Endothelial cell of umbilical vein (primary cell): ENCODE measurements at regions not wholly inside any gene's neighbourhood (a gene's known extent, or its start where the extent isn't known, plus 50 kb on each side); places are given as distances from the start of the nearest gene placed in this dataset.

Source experiments
- BruUV-seq: library from RNA; stranded (reverse); fragments of 400-500 nt; replicated peaks from 2 replicates; lab custom pipeline; 2021; lab: Mats Ljungman, UMichigan
- CTCF ChIA-PET: fragments of 300-600, 350-600 bp; sonication (Branson Sonifier 250); formaldehyde crosslinking; loops from one replicate; lab custom pipeline; 2021; ENCODE audit warnings: antibody characterized with exemption, inconsistent platforms; lab: Charles Lee
- POLR2A ChIA-PET: fragments of 300-600, 350-600 bp; sonication (Branson Sonifier 250); formaldehyde crosslinking; loops from one replicate; lab custom pipeline; 2021; ENCODE audit warnings: antibody characterized with exemption, inconsistent platforms; lab: Charles Lee
- DNase-seq: peaks from one replicate; pipeline ENCODE4 v3.0.0-alpha.2; 2011; ENCODE audit warnings: low read depth, low spot score
- FAIRE-seq: peaks from 2 replicates; lab custom pipeline; 2011; peaks lifted over from hg19 to GRCh38; lab: Jason Lieb, UNC
- H2AFZ ChIP-seq: 2 replicates; pipeline ENCODE4 v1.6.0; 2012; ENCODE audit warnings: low read depth, low read length, control low read depth, inconsistent platforms
- H3K27ac ChIP-seq: 2 replicates; pipeline ENCODE4 v1.5.1; 2011; ENCODE audit warnings: low read depth, mild to moderate bottlenecking, control low read depth, low read length, moderate library complexity; ENCODE audit not compliant: insufficient read depth
- H3K27me3 ChIP-seq, 2 experiments: 2 replicates each; pipeline versions ENCODE4 v1.6.0 to v1.6.1; 2011; ENCODE audit warnings: low read length in 2 of 2, mixed read lengths in 1 of 2; ENCODE audit not compliant: control insufficient read depth in 2 of 2, insufficient read depth in 2 of 2
- H3K36me3 ChIP-seq, 2 experiments: 2 replicates in 1 of 2; 3 replicates in 1 of 2; pipeline ENCODE4 v1.5.1; 2011; ENCODE audit warnings: low read length in 2 of 2, mild to moderate bottlenecking in 1 of 2, moderate library complexity in 1 of 2; ENCODE audit not compliant: control insufficient read depth in 2 of 2, insufficient read depth in 2 of 2; ENCODE audit errors: extremely low read depth in 1 of 2
- H3K4me1 ChIP-seq: 3 replicates; pipeline ENCODE4 v1.5.1; 2011; ENCODE audit warnings: mild to moderate bottlenecking, low read length; ENCODE audit not compliant: control insufficient read depth, insufficient read depth; ENCODE audit errors: extremely low read depth
- H3K4me2 ChIP-seq: 2 replicates; pipeline ENCODE4 v1.6.1; 2011; ENCODE audit warnings: low read length, control low read depth, mixed read lengths; ENCODE audit not compliant: insufficient read depth
- H3K4me3 ChIP-seq, 3 experiments: fragments of 200-600 bp in 1 of 3; sonication (generic), shearing (Covaris generic) in 1 of 3; replicated peaks in 1 of 3; 2 replicates each; pipeline ENCODE4 v1.5.1; 2011 to 2016; ENCODE audit warnings: control low read depth in 3 of 3, low read length in 3 of 3, mild to moderate bottlenecking in 2 of 3, inconsistent platforms in 1 of 3, low read depth in 1 of 3, moderate library complexity in 1 of 3; ENCODE audit not compliant: insufficient read depth in 1 of 3
- H3K79me2 ChIP-seq: 2 replicates; pipeline ENCODE4 v1.6.0; 2012; ENCODE audit warnings: low read length, inconsistent platforms; ENCODE audit not compliant: control insufficient read depth, insufficient read depth
- H3K9ac ChIP-seq: replicated peaks from 2 replicates; pipeline ENCODE3; 2011; ENCODE audit warnings: low read length, control low read depth; ENCODE audit not compliant: insufficient read depth; ENCODE audit errors: extremely low read depth
- H3K9me1 ChIP-seq: replicated peaks from 3 replicates; pipeline ENCODE4 v1.6.0; 2011; ENCODE audit warnings: mild to moderate bottlenecking, low read length; ENCODE audit not compliant: control insufficient read depth, insufficient read depth; ENCODE audit errors: extremely low read depth
- H3K9me3 ChIP-seq: replicated peaks from 2 replicates; pipeline ENCODE4 v1.5.1; 2012; ENCODE audit warnings: low read length, inconsistent platforms; ENCODE audit not compliant: control insufficient read depth, insufficient read depth
- H4K20me1 ChIP-seq: replicated peaks from 2 replicates; pipeline ENCODE3; 2011; ENCODE audit warnings: mild to moderate bottlenecking, low read length; ENCODE audit not compliant: control insufficient read depth, insufficient read depth; ENCODE audit errors: extremely low read depth
- EZH2 ChIP-seq: IDR thresholded peaks from 2 replicates; pipeline ENCODE4 v1.6.1; 2012; ENCODE audit warnings: borderline replicate concordance, low read depth, mild to moderate bottlenecking, moderate library complexity, low read length, inconsistent platforms; ENCODE audit not compliant: severe bottlenecking
- FOS ChIP-seq: IDR thresholded peaks from 2 replicates; pipeline ENCODE4 v1.6.1; 2011; ENCODE audit warnings: mild to moderate bottlenecking, low read length, moderate library complexity, borderline replicate concordance; ENCODE audit not compliant: insufficient read depth
- GATA2 ChIP-seq: IDR thresholded peaks from 2 replicates; pipeline ENCODE4 v1.7.0; 2011; ENCODE audit warnings: low read depth, mild to moderate bottlenecking, moderate library complexity, mixed read lengths, low read length; ENCODE audit not compliant: insufficient read length, insufficient read depth
- JUN ChIP-seq: IDR thresholded peaks from 2 replicates; pipeline ENCODE4 v1.6.1; 2011; ENCODE audit warnings: borderline replicate concordance, low read depth; ENCODE audit not compliant: insufficient read length, insufficient read depth
- MYC ChIP-seq: IDR thresholded peaks from one replicate; pipeline ENCODE4 v1.6.1; 2011; ENCODE audit warnings: mild to moderate bottlenecking, low read depth, low read length
- POLR2A ChIP-seq: IDR thresholded peaks from 2 replicates; pipeline ENCODE4 v1.6.1; 2012; ENCODE audit warnings: low read depth, mild to moderate bottlenecking, control low read depth, low read length
- POLR2AphosphoS5 ChIP-seq: IDR thresholded peaks from 2 replicates; pipeline ENCODE4 v1.6.1; 2012; ENCODE audit warnings: low read depth, mild to moderate bottlenecking, control low read depth, low read length, moderate library complexity; ENCODE audit not compliant: insufficient read depth
- dilution Hi-C: fragments of 300-500 bp; cut with MboI; formaldehyde crosslinking; loops from one replicate; pipeline ENCODE4 v1.15.0; 2019; ENCODE audit warnings: low sequenced_read_pairs; ENCODE audit not compliant: extremely low pct_ligation_motif_present
- intact Hi-C: fragments of 100-400 bp; cut with micrococcal nuclease; formaldehyde crosslinking; loops from one replicate; pipeline ENCODE4 v1.10.0; 2022
- TF ChIP-seq, protein P1 (sequence below), 2 donors: IDR thresholded peaks; 1 replicate in 1 of 2; 2 replicates in 1 of 2; pipeline ENCODE4 v1.5.1; 2011; ENCODE audit warnings: low read length in 2 of 2, mild to moderate bottlenecking in 2 of 2, moderate library complexity in 2 of 2, control low read depth in 1 of 2, inconsistent platforms in 1 of 2, low read depth in 1 of 2; ENCODE audit not compliant: insufficient read depth in 1 of 2; ENCODE audit errors: extremely low read depth in 1 of 2
- TF ChIP-seq, protein P2 (sequence below): IDR thresholded peaks from 2 replicates; pipeline ENCODE4 v1.6.1; 2011; ENCODE audit not compliant: insufficient read depth, insufficient read length

- BruUV-seq, result no TSS peak
- no peak overlapping the region for H3K4me2 ChIP-seq
- no peak for TF ChIP-seq POLR2AphosphoS5
- no peak for TF ChIP-seq FOS
- no peak for TF ChIP-seq MYC
- no peaks in the 10 kb centered on the region for H3K79me2 ChIP-seq
- ChIA-PET CTCF (no interaction called here), POLR2A (no interaction called here)
- FAIRE-seq (no peak), DNase-seq (no peak)
- no peaks in the 10 kb centered on the region for H4K20me1 ChIP-seq
- dilution Hi-C loops (no loop called here), intact Hi-C loops (no loop called here)
- no peaks in the 10 kb centered on the region for H3K9me1 ChIP-seq
- no peaks in the 10 kb centered on the region for H3K27me3 ChIP-seq
- H3K9ac ChIP-seq, result no peak overlapping the region
- H2AFZ ChIP-seq, result no peak overlapping the region
- H3K9me3 ChIP-seq, result no peaks in the 10 kb centered on the region
- no peak overlapping the region for H3K4me3 ChIP-seq
- no peaks in the 10 kb centered on the region for H3K4me1 ChIP-seq
- H3K27ac ChIP-seq, result no peak overlapping the region
- no peaks in the 10 kb centered on the region for H3K36me3 ChIP-seq
Measured at GRCh38 chr16:66099306-66099705, 267.2 kb upstream of the CDH5 start.

DNA sequence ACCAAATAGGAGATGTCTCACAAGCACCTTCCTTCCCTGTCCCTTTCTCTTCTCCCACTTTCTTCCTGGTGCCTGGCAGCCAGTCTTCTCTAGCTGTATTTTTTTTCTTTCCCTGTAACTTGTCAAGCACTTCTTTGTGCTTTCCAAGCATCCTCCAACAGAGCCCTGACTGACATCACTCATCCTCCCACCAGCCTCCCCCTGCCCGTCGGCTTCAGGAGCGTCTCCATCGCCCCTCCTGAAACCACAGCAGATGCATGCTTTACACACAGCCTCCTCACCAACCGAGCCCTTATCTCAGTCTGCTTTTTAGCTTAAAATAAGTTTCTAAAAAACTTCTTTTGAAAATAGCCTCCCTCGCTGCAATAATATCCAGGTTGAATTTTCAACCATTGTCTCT lies 268.7 kb upstream of the CDH5 start:
- Histone ChIP-seq H4K20me1 (no peaks in the 10 kb centered on the region), H2AFZ (no peak overlapping the region), H3K9me3 (no peaks in the 10 kb centered on the region), H3K36me3 (no peaks in the 10 kb centered on the region), H3K79me2 (no peaks in the 10 kb centered on the region), H3K4me1 (no peaks in the 10 kb centered on the region), H3K27me3 (no peaks in the 10 kb centered on the region), H3K27ac (no peak overlapping the region), H3K9ac (no peak overlapping the region), H3K9me1 (no peaks in the 10 kb centered on the region), H3K4me2 (no peak overlapping the region), H3K4me3 (no peak overlapping the region)
- FAIRE-seq (no peak), DNase-seq (no peak)
- no TSS peak for BruUV-seq
- ChIA-PET CTCF (no interaction called here), POLR2A (no interaction called here)
- dilution Hi-C loops (no loop called here), intact Hi-C loops (no loop called here)
- TF ChIP-seq, protein P1, sequence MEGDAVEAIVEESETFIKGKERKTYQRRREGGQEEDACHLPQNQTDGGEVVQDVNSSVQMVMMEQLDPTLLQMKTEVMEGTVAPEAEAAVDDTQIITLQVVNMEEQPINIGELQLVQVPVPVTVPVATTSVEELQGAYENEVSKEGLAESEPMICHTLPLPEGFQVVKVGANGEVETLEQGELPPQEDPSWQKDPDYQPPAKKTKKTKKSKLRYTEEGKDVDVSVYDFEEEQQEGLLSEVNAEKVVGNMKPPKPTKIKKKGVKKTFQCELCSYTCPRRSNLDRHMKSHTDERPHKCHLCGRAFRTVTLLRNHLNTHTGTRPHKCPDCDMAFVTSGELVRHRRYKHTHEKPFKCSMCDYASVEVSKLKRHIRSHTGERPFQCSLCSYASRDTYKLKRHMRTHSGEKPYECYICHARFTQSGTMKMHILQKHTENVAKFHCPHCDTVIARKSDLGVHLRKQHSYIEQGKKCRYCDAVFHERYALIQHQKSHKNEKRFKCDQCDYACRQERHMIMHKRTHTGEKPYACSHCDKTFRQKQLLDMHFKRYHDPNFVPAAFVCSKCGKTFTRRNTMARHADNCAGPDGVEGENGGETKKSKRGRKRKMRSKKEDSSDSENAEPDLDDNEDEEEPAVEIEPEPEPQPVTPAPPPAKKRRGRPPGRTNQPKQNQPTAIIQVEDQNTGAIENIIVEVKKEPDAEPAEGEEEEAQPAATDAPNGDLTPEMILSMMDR (IDR thresholded peaks at IDR 0.05; ENCODE audit: extremely low read depth in 1 of 2, insufficient read depth in 1 of 2, low read depth in 1 of 2, low read length in 2 of 2), result no peak
- TF ChIP-seq MYC (no peak), GATA2 (no peak), POLR2AphosphoS5 (no peak), JUN (no peak), FOS (no peak), POLR2A (no peak), EZH2 (no peak)
- TF ChIP-seq, protein P2, sequence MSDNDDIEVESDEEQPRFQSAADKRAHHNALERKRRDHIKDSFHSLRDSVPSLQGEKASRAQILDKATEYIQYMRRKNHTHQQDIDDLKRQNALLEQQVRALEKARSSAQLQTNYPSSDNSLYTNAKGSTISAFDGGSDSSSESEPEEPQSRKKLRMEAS, result no peak
